PC-3 (cell line): ENCODE measurements at regions not wholly inside any gene's neighbourhood (a gene's known extent, or its start where the extent isn't known, plus 50 kb on each side); places are given as distances from the start of the nearest gene placed in this dataset.

Experiments used
- CTCF ChIP-seq: fragments of 300-600 bp; sonication (generic); conservative IDR thresholded peaks from 2 replicates; pipeline ENCODE4 v1.5.1; 2017; ENCODE audit warnings: antibody characterized with exemption, low read depth, mild to moderate bottlenecking, low read length
- EZH2 ChIP-seq: fragments of 300-600 bp; sonication (generic); IDR thresholded peaks from one replicate; pipeline ENCODE4 v1.6.1; 2017; ENCODE audit warnings: antibody characterized with exemption, mild to moderate bottlenecking, low read length; ENCODE audit not compliant: unreplicated experiment

GRCh38 chr10:121365566-121365965, 232.7 kb downstream of the FGFR2 start:
- no peak for TF ChIP-seq CTCF
- TF ChIP-seq EZH2, result no peak
